Osteoblast (primary cell): ENCODE measurements at regions not wholly inside any gene's neighbourhood (a gene's known extent, or its start where the extent isn't known, plus 50 kb on each side); places are given as distances from the start of the nearest gene placed in this dataset.

Experiments used
- DNase-seq: peaks from one replicate; pipeline ENCODE4 v3.0.0; 2011; ENCODE audit warnings: low spot score, mixed read lengths; ENCODE audit not compliant: insufficient read length; ENCODE audit errors: missing footprints
- H2AFZ ChIP-seq: 2 replicates; pipeline ENCODE4 v1.6.0; 2011; ENCODE audit warnings: mild to moderate bottlenecking, low read length
- H3K27ac ChIP-seq: 2 replicates; pipeline ENCODE4 v1.5.1; 2011; ENCODE audit warnings: mild to moderate bottlenecking, low read depth, low read length, moderate library complexity
- H3K27me3 ChIP-seq: 2 replicates; pipeline ENCODE4 v1.6.0; 2012; ENCODE audit warnings: mild to moderate bottlenecking, control low read depth, inconsistent platforms, low read length, moderate library complexity; ENCODE audit not compliant: insufficient read depth
- H3K36me3 ChIP-seq: 2 replicates; pipeline ENCODE4 v1.5.1; 2011; ENCODE audit warnings: mild to moderate bottlenecking, low read length, control low read depth, moderate library complexity; ENCODE audit not compliant: insufficient read depth
- H3K4me1 ChIP-seq: 2 replicates; pipeline ENCODE4 v1.5.1; 2011; ENCODE audit warnings: mild to moderate bottlenecking, low read length, control low read depth, moderate library complexity; ENCODE audit not compliant: insufficient read depth
- H3K4me2 ChIP-seq: 2 replicates; pipeline ENCODE4 v1.6.0; 2011; ENCODE audit warnings: mild to moderate bottlenecking, low read length; ENCODE audit not compliant: insufficient read depth
- H3K4me3 ChIP-seq: fragments of 200-600 bp; sonication (generic); 3 replicates; pipeline ENCODE4 v1.5.1; 2012; ENCODE audit warnings: mild to moderate bottlenecking, low read length, inconsistent platforms; ENCODE audit not compliant: insufficient read depth
- H3K79me2 ChIP-seq: 2 replicates; pipeline ENCODE4 v1.6.0; 2012; ENCODE audit warnings: mild to moderate bottlenecking, low read length, control low read depth, inconsistent platforms; ENCODE audit not compliant: insufficient read depth
- H3K9me3 ChIP-seq: 2 replicates; pipeline ENCODE4 v1.5.1; 2011; ENCODE audit warnings: low read depth, low read length, control low read depth
- H4K20me1 ChIP-seq: 2 replicates; pipeline ENCODE4 v1.6.0; 2012; ENCODE audit warnings: mild to moderate bottlenecking, low read length, control low read depth; ENCODE audit not compliant: insufficient read depth
- TF ChIP-seq, protein P1 (sequence below): IDR thresholded peaks from 2 replicates; pipeline ENCODE4 v1.5.1; 2011; ENCODE audit warnings: mild to moderate bottlenecking, low read depth, low read length, moderate library complexity; ENCODE audit errors: extremely low read depth

DNA sequence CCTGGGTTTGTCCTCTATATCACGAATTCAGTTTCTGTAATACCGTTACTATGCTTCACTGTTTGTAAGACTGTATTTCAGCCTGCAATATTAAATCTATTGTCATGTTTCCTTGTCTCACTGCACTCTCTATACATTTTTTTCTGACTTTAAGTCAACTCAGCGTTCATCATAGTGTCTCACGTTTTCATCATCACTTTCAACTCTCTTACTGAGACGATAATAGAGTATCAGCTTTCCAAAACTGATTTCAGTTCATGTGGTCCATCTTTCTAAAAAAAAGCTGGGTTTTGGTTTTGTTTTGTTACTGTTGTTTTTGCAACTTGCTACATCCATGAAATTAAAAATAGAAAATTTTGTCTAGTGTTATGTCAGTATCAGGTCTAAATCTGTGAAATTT is 147.7 kb downstream of the TMEM47 start:
- H3K79me2 ChIP-seq = no peaks in the 10 kb centered on the region

DNA sequence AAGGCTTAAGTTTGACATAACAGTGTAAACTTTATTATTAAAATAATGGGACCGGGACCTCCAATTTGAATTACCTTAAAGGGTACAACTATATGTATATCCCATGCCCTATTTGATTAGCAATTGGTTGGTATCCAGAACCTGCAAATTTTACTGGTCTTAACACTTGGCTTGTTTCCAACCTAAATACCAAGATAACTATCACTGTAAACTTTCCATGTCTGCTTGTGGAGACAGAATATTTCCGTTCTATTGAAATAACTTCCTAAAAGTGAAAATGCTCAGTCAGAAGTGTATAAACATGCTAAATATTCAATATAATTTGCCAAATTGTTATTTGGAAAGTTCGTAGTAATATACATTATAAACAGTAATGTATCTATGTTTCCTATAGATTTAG is 154.0 kb downstream of the TMEM47 start:
- no peak overlapping the region for H2AFZ ChIP-seq
- DNase-seq = no peak
- no peaks in the 10 kb centered on the region for H3K4me1 ChIP-seq
- H3K4me3 ChIP-seq = no peak overlapping the region
- no peak overlapping the region for H3K4me2 ChIP-seq
- H3K27ac ChIP-seq = no peak overlapping the region
- no peaks in the 10 kb centered on the region for H4K20me1 ChIP-seq
- TF ChIP-seq, protein P1, sequence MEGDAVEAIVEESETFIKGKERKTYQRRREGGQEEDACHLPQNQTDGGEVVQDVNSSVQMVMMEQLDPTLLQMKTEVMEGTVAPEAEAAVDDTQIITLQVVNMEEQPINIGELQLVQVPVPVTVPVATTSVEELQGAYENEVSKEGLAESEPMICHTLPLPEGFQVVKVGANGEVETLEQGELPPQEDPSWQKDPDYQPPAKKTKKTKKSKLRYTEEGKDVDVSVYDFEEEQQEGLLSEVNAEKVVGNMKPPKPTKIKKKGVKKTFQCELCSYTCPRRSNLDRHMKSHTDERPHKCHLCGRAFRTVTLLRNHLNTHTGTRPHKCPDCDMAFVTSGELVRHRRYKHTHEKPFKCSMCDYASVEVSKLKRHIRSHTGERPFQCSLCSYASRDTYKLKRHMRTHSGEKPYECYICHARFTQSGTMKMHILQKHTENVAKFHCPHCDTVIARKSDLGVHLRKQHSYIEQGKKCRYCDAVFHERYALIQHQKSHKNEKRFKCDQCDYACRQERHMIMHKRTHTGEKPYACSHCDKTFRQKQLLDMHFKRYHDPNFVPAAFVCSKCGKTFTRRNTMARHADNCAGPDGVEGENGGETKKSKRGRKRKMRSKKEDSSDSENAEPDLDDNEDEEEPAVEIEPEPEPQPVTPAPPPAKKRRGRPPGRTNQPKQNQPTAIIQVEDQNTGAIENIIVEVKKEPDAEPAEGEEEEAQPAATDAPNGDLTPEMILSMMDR = no peak
- H3K36me3 ChIP-seq = no peaks in the 10 kb centered on the region
- H3K9me3 ChIP-seq = no peaks in the 10 kb centered on the region
- H3K27me3 ChIP-seq = no peaks in the 10 kb centered on the region
- H3K79me2 ChIP-seq = no peaks in the 10 kb centered on the region

More for the DNA sequence above, 147.7 kb downstream of the TMEM47 start:
- TF ChIP-seq, protein P1 = no peak
- DNase-seq = no peak
- no peaks in the 10 kb centered on the region for H4K20me1 ChIP-seq
- H3K9me3 ChIP-seq = no peaks in the 10 kb centered on the region
- no peak overlapping the region for H3K27ac ChIP-seq
- no peak overlapping the region for H3K4me3 ChIP-seq
- H3K36me3 ChIP-seq = no peaks in the 10 kb centered on the region
- H3K4me2 ChIP-seq = no peak overlapping the region
- H3K4me1 ChIP-seq = no peaks in the 10 kb centered on the region
- H3K27me3 ChIP-seq = no peaks in the 10 kb centered on the region
- no peak overlapping the region for H2AFZ ChIP-seq

DNA sequence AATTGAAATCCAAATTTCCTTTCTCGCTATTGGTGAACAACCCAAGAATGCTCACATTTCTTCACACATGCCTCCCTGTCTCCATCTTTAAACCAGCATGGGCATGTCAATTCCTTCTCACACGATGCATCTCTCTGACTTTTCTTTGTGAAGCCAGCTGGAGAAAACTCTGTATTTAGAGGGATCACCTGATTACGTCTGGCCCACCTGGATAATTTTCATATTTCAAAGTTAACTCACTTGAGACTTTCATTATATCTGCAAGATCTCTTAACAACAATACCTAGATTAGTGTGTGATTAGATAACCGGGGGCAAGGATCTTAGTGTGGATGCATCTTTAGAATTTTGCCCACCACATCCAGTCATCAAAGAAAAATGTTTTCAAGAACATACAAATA is 164.0 kb downstream of the TMEM47 start:
- TF ChIP-seq, protein P1 = no peak
- Histone ChIP-seq H3K27ac (no peak overlapping the region), H2AFZ (no peak overlapping the region), H3K36me3 (no peaks in the 10 kb centered on the region), H3K4me3 (no peak overlapping the region), H3K4me1 (no peaks in the 10 kb centered on the region), H3K79me2 (no peaks in the 10 kb centered on the region), H3K27me3 (no peaks in the 10 kb centered on the region), H3K9me3 (no peaks in the 10 kb centered on the region), H4K20me1 (no peaks in the 10 kb centered on the region), H3K4me2 (no peak overlapping the region)
- DNase-seq = no peak

DNA sequence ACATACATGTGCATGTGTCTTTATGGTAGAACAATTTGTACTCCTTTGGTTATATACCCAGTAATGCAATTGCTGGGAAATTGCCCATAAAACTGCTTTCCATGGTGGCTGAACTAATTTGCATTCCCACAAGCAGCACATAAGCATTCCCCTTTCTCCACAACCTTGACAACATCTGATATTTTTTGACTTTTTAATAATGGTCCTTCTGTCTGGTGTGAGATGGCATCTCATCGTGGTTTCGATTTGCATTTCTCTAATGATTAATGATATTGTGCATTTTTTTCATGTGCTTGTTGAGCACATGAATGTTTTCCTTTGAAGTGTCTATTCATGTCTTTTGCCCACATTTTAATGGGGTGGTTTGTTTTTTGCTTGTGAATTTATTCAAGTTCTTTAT is 166.0 kb downstream of the TMEM47 start:
- H4K20me1 ChIP-seq = no peaks in the 10 kb centered on the region
- H3K4me1 ChIP-seq = no peaks in the 10 kb centered on the region
- H2AFZ ChIP-seq = no peak overlapping the region
- no peaks in the 10 kb centered on the region for H3K27me3 ChIP-seq
- H3K27ac ChIP-seq = no peak overlapping the region
- DNase-seq = no peak
- H3K4me2 ChIP-seq = no peak overlapping the region
- H3K9me3 ChIP-seq = no peaks in the 10 kb centered on the region
- H3K36me3 ChIP-seq = no peaks in the 10 kb centered on the region
- H3K4me3 ChIP-seq = no peak overlapping the region
- H3K79me2 ChIP-seq = no peaks in the 10 kb centered on the region
- TF ChIP-seq, protein P1 = no peak
